Epithelial cell of proximal tubule (primary cell): ENCODE measurements at regions not wholly inside any gene's neighbourhood (a gene's known extent, or its start where the extent isn't known, plus 50 kb on each side); places are given as distances from the start of the nearest gene placed in this dataset.
A peak's percentile ranks its signal among the peaks of the same experiment; 100 is the strongest.

ENCODE experiments used
- DNase-seq: peaks from one replicate; pipeline ENCODE4 v3.0.0-alpha.2; 2011; ENCODE audit warnings: low read depth
- H3K4me3 ChIP-seq: 2 replicates; pipeline ENCODE4 v1.5.1; 2011; ENCODE audit warnings: low read depth, mild to moderate bottlenecking, low read length
- TF ChIP-seq, protein P1 (sequence below): conservative IDR thresholded peaks from 2 replicates; pipeline ENCODE4 v1.5.1; 2012; ENCODE audit warnings: low read depth, mild to moderate bottlenecking, low read length

DNA sequence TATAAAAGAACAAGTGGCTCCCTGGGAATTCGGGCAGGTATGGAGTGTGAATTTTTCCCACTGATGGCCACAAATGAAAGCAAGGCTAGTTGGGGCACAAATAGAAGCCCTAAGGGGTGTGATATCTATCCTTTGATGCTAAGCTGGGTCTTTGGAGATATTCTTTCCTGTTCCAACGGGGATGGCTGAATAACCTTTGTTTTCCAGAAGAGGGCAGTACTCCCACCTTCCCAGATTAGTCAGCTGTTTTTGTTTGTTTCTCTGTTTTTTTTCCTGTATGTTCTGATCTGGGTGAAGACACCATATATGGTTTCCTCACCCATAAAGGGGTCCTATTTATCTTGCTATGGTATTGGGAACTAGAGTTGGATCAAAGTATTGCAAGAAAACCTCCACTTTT, 947.7 kb upstream of the SORCS1 start:
- TF ChIP-seq, protein P1, sequence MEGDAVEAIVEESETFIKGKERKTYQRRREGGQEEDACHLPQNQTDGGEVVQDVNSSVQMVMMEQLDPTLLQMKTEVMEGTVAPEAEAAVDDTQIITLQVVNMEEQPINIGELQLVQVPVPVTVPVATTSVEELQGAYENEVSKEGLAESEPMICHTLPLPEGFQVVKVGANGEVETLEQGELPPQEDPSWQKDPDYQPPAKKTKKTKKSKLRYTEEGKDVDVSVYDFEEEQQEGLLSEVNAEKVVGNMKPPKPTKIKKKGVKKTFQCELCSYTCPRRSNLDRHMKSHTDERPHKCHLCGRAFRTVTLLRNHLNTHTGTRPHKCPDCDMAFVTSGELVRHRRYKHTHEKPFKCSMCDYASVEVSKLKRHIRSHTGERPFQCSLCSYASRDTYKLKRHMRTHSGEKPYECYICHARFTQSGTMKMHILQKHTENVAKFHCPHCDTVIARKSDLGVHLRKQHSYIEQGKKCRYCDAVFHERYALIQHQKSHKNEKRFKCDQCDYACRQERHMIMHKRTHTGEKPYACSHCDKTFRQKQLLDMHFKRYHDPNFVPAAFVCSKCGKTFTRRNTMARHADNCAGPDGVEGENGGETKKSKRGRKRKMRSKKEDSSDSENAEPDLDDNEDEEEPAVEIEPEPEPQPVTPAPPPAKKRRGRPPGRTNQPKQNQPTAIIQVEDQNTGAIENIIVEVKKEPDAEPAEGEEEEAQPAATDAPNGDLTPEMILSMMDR: peak; percentile 41
- DNase-seq: no peak
- no peak overlapping the region for H3K4me3 ChIP-seq

DNA sequence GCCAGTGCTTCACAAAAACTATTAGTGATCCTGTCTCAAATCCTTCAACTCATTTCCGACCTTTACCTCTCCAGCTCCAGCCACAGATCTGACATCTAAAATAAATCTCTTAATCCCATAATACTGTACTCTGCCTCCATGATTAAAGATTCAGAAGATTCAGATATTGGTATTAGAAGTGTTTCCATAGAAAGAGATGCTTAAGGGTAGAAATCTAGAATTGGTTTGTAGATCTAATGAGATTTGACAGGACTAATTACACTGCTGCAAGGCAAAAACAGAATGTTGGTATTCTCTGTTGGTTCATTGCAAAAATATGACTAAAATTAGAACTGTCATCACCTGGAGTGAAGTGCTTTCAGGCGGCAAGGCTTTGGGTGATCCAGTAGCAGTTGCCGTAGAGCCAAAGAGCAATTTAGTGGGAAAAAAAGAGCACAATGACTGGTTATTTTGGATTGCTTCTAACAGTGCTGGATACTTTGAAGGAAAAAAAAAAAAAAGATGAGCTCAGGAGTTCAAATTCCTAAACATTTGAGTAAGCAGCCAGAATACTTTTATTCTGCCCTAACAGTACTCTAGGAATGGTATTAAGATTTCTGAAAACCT, 940.1 kb upstream of the SORCS1 start:
- TF ChIP-seq, protein P1: no peak
- DNase-seq: no peak
- no peak overlapping the region for H3K4me3 ChIP-seq

DNA sequence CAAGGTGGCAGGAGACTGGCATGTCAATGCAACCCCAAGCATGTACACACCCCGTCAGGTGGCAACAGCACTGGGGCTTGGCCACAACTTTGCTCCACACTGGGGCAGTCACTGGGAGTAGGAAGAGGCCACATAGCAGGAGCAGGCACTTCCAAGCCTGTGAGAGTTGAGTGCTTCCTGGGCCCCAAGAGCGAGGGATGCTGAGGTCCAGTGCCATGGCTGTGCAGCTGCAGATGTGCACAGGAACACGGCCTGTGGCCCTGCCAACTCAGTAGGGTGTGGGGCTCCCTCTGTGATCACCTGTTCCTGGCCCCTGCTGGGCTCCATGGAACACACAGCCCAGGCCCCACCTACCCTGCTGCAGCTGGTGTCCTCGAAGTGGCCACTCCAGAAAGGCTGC, 932.8 kb upstream of the SORCS1 start:
- no peak for DNase-seq
- H3K4me3 ChIP-seq: no peak overlapping the region
- TF ChIP-seq, protein P1: no peak

DNA sequence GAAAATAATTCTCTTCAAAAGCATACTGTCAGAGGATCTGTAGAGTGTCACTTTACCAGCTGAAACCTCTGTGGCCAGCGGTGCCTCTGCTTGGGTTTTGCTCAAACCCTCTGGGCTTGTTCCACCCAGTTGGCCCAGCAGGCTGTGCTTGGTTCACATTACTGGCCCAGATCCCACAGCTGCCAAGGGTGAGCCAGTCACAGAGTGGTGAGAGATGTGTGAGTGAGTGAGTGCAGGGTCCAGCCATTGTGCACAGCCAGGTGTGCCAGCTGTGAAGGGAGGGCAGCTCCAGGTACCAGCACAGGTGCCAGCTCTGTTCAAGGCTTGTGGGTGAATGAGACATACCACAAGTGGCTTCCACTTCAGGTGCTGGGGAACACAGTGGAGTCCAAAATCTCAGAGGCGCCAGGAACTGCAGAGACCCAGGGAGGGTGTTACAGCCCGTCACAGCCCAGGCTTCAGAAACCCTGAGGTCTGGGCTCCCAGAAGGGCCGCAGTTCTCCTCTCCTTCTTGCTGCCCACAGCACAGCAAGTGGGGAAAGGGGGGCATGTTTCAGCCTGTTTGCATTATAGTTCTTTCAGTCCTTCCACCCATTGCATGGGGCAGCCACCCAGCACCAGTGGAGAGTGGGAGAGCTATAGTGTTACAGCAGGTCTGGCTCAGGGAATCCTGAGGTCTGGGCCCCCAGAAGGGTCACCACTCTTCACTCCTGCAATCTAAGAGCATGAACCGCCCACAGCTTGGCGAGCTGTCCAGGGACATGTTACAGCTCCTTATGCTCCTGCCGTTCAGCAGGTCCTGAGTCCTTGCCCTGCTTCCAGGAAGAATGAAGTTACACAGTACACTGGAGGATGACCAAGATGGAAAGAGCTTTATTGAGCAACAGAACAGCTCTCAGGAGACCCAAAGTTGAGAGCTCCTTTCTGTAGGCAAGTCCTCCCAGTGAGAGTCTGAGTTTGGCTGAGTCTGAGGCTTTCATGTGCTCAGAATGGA, 931.7 kb upstream of the SORCS1 start:
- no peak overlapping the region for H3K4me3 ChIP-seq
- TF ChIP-seq, protein P1: no peak
- DNase-seq: no peak

DNA sequence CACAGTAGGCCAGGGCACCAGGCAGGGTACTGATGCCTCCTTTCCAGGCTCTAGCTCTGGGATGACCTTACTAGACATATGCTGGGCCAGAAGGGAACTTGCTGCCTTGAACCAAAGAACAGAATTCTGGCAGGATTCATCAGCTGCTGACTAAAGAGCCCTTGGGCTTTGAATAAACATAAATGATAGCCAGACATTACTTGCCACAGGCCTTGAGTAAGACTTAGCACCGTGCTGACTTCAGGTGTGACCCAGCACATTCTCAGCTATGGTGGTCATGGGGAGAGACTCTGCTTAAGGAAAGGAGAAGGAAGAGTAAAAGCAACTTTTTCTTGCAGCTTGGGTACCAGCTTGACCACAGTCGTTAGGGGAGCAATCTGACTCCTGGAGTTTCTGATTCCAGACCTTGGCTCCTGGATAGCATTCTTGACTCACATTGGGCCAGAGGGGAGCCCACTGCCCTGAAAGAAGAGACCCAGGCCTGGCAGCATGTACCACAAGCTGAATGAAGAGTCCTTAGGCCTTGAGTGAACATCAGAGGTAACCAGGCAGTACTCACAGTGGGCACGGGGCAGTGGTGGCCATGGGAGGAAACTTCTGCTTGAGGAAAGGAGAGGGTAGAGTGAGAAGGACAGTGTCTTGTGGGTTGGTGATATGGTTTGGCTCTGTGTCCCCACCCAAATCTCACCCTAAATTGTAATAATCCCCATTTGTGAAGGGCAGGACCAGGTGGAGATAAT, 926.1 kb upstream of the SORCS1 start:
- no peak overlapping the region for H3K4me3 ChIP-seq
- no peak for DNase-seq
- TF ChIP-seq, protein P1: no peak

DNA sequence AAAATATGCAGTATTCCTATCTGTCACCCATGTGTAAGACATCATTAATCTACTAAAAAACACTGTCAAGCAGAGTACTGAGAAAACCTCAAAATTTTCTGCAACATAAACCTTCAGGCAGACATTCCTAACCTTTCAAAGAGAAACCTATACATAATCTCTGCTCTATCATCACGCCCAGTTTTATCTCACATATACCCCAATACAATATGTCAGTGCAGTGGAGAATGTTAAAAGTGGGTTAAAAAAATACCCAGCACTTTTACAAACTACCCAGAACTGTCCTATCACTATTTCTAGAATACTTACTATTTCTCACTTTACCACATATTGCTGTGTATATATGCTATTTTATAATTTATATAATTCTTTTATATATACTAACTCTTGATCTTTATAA, 922.0 kb upstream of the SORCS1 start:
- TF ChIP-seq, protein P1: no peak
- no peak overlapping the region for H3K4me3 ChIP-seq
- no peak for DNase-seq
